Natural killer cell treated with Interleukin-12 subunit alpha and Interleukin-12 subunit beta and Interleukin-15 and Interleukin-18, amount 100 ng/mL, for 72 hours (primary cell): ENCODE measurements at regions not wholly inside any gene's neighbourhood (a gene's known extent, or its start where the extent isn't known, plus 50 kb on each side); places are given as distances from the start of the nearest gene placed in this dataset.
"Not testable (repeated sequence)": the region's sequence is repeated elsewhere in the genome, so short reads cannot be mapped to it uniquely, and the experiment has no call there.

Source experiments
- ATAC-seq, 2 donors: fragments of 150-1000 bp; cut with Tn5 transposase in 1 of 2; sonication (Bioruptor Pico), chemical (Tn5 transposase) in 1 of 2; 2 replicates each; pipeline ENCODE4 v1.10.0; 2021
- DNase-seq: peaks from one replicate; pipeline ENCODE4 v3.0.0; 2022; ENCODE audit warnings: low spot score
- H3K27ac Mint-ChIP-seq, 2 donors: 1 replicate in 1 of 2; 2 replicates in 1 of 2; pipeline ENCODE4 v1.8.0; 2022; ENCODE audit warnings: mixed read lengths in 2 of 2, mild to moderate bottlenecking in 1 of 2, moderate library complexity in 1 of 2
- H3K27me3 Mint-ChIP-seq, 2 donors: 1 replicate in 1 of 2; 2 replicates in 1 of 2; pipeline ENCODE4 v1.8.0; 2022; ENCODE audit warnings: mixed read lengths in 2 of 2
- H3K36me3 Mint-ChIP-seq: one replicate; pipeline ENCODE4 v1.8.0; 2022; ENCODE audit warnings: mixed read lengths
- H3K4me1 Mint-ChIP-seq, 2 donors: 1 replicate in 1 of 2; 2 replicates in 1 of 2; pipeline ENCODE4 v1.8.0; 2022; ENCODE audit warnings: low read depth in 2 of 2, mixed read lengths in 2 of 2, mild to moderate bottlenecking in 1 of 2
- H3K4me3 Mint-ChIP-seq: one replicate; pipeline ENCODE4 v1.8.0; 2022; ENCODE audit warnings: mixed read lengths
- H3K9me3 Mint-ChIP-seq: 2 replicates; pipeline ENCODE4 v1.8.0; 2022; ENCODE audit warnings: mixed read lengths

GRCh38 chr2:184041777-184042176 lies 556.6 kb upstream of the ZNF804A start:
- H3K27ac Mint-ChIP-seq = no peak overlapping the region
- no peaks in the 10 kb centered on the region for H3K36me3 Mint-ChIP-seq
- no peak overlapping the region for H3K4me3 Mint-ChIP-seq
- ATAC-seq (no peak), DNase-seq (no peak)
- H3K27me3 Mint-ChIP-seq = no peaks in the 10 kb centered on the region
- no peaks in the 10 kb centered on the region for H3K4me1 Mint-ChIP-seq
- peaks cover 4% of the 10 kb centered on the region for H3K9me3 Mint-ChIP-seq

- Mint-ChIP-seq H3K27ac (no peak overlapping the region), H3K4me1 (no peaks in the 10 kb centered on the region), H3K4me3 (no peak overlapping the region), H3K36me3 (no peaks in the 10 kb centered on the region), H3K27me3 (no peaks in the 10 kb centered on the region), H3K9me3 (peaks cover 11% of the 10 kb centered on the region)
- ATAC-seq (no peak), DNase-seq (no peak)
Measured at GRCh38 chr2:184047536-184047935, 550.8 kb upstream of the ZNF804A start.

GRCh38 chr2:184049566-184049965 lies 548.8 kb upstream of the ZNF804A start:
- peaks cover 14% of the 10 kb centered on the region for H3K9me3 Mint-ChIP-seq
- ATAC-seq = no peak
- H3K27me3 Mint-ChIP-seq = no peaks in the 10 kb centered on the region
- H3K4me1 Mint-ChIP-seq = no peaks in the 10 kb centered on the region
- no peak for DNase-seq
- H3K4me3 Mint-ChIP-seq = no peak overlapping the region
- no peak overlapping the region for H3K27ac Mint-ChIP-seq
- no peaks in the 10 kb centered on the region for H3K36me3 Mint-ChIP-seq

- H3K27me3 Mint-ChIP-seq = no peaks in the 10 kb centered on the region
- peaks cover 10% of the 10 kb centered on the region for H3K9me3 Mint-ChIP-seq
- no peaks in the 10 kb centered on the region for H3K36me3 Mint-ChIP-seq
- no peak for ATAC-seq
- no peak overlapping the region for H3K27ac Mint-ChIP-seq
- no peak overlapping the region for H3K4me3 Mint-ChIP-seq
- no peaks in the 10 kb centered on the region for H3K4me1 Mint-ChIP-seq
- DNase-seq = no peak
Measured at GRCh38 chr2:184053326-184053725, 545.0 kb upstream of the ZNF804A start.

- H3K36me3 Mint-ChIP-seq, DNase-seq, H3K9me3 Mint-ChIP-seq, H3K4me3 Mint-ChIP-seq, H3K27ac Mint-ChIP-seq, H3K4me1 Mint-ChIP-seq, ATAC-seq, H3K27me3 Mint-ChIP-seq: not testable (repeated sequence)
Measured at GRCh38 chr2:184054419-184054818, 543.9 kb upstream of the ZNF804A start.

- Mint-ChIP-seq H3K27ac (no peak overlapping the region), H3K36me3 (no peaks in the 10 kb centered on the region), H3K9me3 (peaks cover 11% of the 10 kb centered on the region), H3K27me3 (no peaks in the 10 kb centered on the region), H3K4me3 (no peak overlapping the region), H3K4me1 (no peaks in the 10 kb centered on the region)
- DNase-seq (no peak), ATAC-seq (no peak)
Measured at GRCh38 chr2:184057910-184058309, 540.4 kb upstream of the ZNF804A start.

- DNase-seq, ATAC-seq, H3K36me3 Mint-ChIP-seq, H3K27ac Mint-ChIP-seq, H3K27me3 Mint-ChIP-seq, H3K4me3 Mint-ChIP-seq, H3K4me1 Mint-ChIP-seq: not testable (repeated sequence)
- H3K9me3 Mint-ChIP-seq = peaks cover 22% of the 10 kb centered on the region
Measured at GRCh38 chr2:184060268-184060667, 538.1 kb upstream of the ZNF804A start.

GRCh38 chr2:184067502-184067901 lies 530.8 kb upstream of the ZNF804A start:
- H3K27ac Mint-ChIP-seq = no peak overlapping the region
- ATAC-seq = no peak
- H3K9me3 Mint-ChIP-seq = peaks cover 18% of the 10 kb centered on the region
- H3K4me1 Mint-ChIP-seq = no peaks in the 10 kb centered on the region
- no peak overlapping the region for H3K4me3 Mint-ChIP-seq
- no peak for DNase-seq
- no peaks in the 10 kb centered on the region for H3K27me3 Mint-ChIP-seq
- H3K36me3 Mint-ChIP-seq = no peaks in the 10 kb centered on the region

GRCh38 chr2:184072470-184072869 lies 525.9 kb upstream of the ZNF804A start:
- H3K27ac Mint-ChIP-seq = no peak overlapping the region
- peaks cover 6% of the 10 kb centered on the region for H3K9me3 Mint-ChIP-seq
- no peaks in the 10 kb centered on the region for H3K36me3 Mint-ChIP-seq
- ATAC-seq (no peak), DNase-seq (no peak)
- no peak overlapping the region for H3K4me3 Mint-ChIP-seq
- H3K4me1 Mint-ChIP-seq = no peaks in the 10 kb centered on the region
- no peaks in the 10 kb centered on the region for H3K27me3 Mint-ChIP-seq

GRCh38 chr2:184078496-184078895 lies 519.8 kb upstream of the ZNF804A start:
- H3K27me3 Mint-ChIP-seq = no peaks in the 10 kb centered on the region
- no peaks in the 10 kb centered on the region for H3K4me1 Mint-ChIP-seq
- peaks cover 5% of the 10 kb centered on the region for H3K36me3 Mint-ChIP-seq
- H3K27ac Mint-ChIP-seq = no peak overlapping the region
- peaks cover 11% of the 10 kb centered on the region for H3K9me3 Mint-ChIP-seq
- ATAC-seq = no peak
- no peak overlapping the region for H3K4me3 Mint-ChIP-seq
- no peak for DNase-seq

- H3K36me3 Mint-ChIP-seq = no peaks in the 10 kb centered on the region
- peaks cover 9% of the 10 kb centered on the region for H3K9me3 Mint-ChIP-seq
- H3K27me3 Mint-ChIP-seq = no peaks in the 10 kb centered on the region
- H3K4me1 Mint-ChIP-seq = no peaks in the 10 kb centered on the region
- H3K4me3 Mint-ChIP-seq = no peak overlapping the region
- no peak for ATAC-seq
- no peak overlapping the region for H3K27ac Mint-ChIP-seq
- DNase-seq = no peak
Measured at GRCh38 chr2:184091456-184091855, 506.9 kb upstream of the ZNF804A start.

GRCh38 chr2:184113696-184114403 lies 484.5 kb upstream of the ZNF804A start:
- Mint-ChIP-seq H3K27me3 (no peaks in the 10 kb centered on the region), H3K36me3 (no peaks in the 10 kb centered on the region), H3K4me3 (no peak overlapping the region), H3K9me3 (peaks cover 22% of the 10 kb centered on the region), H3K4me1 (no peaks in the 10 kb centered on the region), H3K27ac (no peak overlapping the region)
- DNase-seq = no peak
- no peak for ATAC-seq

- no peaks in the 10 kb centered on the region for H3K4me1 Mint-ChIP-seq
- H3K27ac Mint-ChIP-seq = no peak overlapping the region
- H3K4me3 Mint-ChIP-seq = no peak overlapping the region
- H3K9me3 Mint-ChIP-seq = peaks cover 20% of the 10 kb centered on the region
- H3K27me3 Mint-ChIP-seq = no peaks in the 10 kb centered on the region
- DNase-seq (no peak), ATAC-seq (no peak)
- H3K36me3 Mint-ChIP-seq = no peaks in the 10 kb centered on the region
Measured at GRCh38 chr2:184114439-184114838, 483.9 kb upstream of the ZNF804A start.

- Mint-ChIP-seq H3K4me3 (no peak overlapping the region), H3K9me3 (peaks cover 11% of the 10 kb centered on the region), H3K27me3 (no peaks in the 10 kb centered on the region), H3K4me1 (no peaks in the 10 kb centered on the region), H3K36me3 (peaks cover 1% of the 10 kb centered on the region), H3K27ac (no peak overlapping the region)
- DNase-seq (no peak), ATAC-seq (no peak)
Measured at GRCh38 chr2:184119989-184120800, 478.1 kb upstream of the ZNF804A start.
